ENCODE measurements at regions not wholly inside any gene's neighbourhood (a gene's known extent, or its start where the extent isn't known, plus 50 kb on each side); places are given as distances from the start of the nearest gene placed in this dataset.

DNA sequence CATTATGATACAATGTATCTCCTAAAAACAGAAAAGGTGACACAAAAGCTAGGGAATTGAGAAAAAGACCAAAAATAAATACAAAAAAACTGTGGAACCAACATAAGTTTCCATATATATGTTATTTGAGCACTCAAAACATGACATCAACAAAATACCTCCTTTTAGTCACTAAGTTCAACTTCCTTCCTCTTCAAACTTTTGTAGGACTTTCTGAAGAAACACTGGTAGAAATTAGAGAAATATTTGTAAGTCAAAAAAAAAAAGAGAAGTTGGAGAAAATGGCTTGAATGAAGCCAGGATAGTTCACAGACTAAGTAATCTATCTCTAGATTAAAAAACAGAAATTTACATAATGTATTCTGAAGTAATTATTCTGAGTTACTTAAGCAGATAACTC, 208.4 kb upstream of the ALCAM start:
- ATAC-seq (no peak), DNase-seq (ENCODE audit: low read depth in 1 of 2, low spot score in 1 of 2) (no peak), FAIRE-seq (no peak)
- Histone ChIP-seq H3K4me3 (no peak overlapping the region), H3K4me1 (no peaks in the 10 kb centered on the region), H3K27ac (no peak overlapping the region), H3K9me3 (no peaks in the 10 kb centered on the region), H3K4me2 (no peak overlapping the region)
- ChIA-PET POLR2A (no interaction called here), CTCF (no interaction called here)
- no peak for TF ChIP-seq HOXB5 (CRISPR knock-in tag; IDR thresholded peaks at IDR 0.05)
- TF ChIP-seq MAZ (IDR thresholded peaks at IDR 0.05; ENCODE audit: borderline replicate concordance, low read depth, low read length): no peak
- no peak for TF ChIP-seq HDAC2 (IDR thresholded peaks at IDR 0.05)
- no peak for TF ChIP-seq EP300 (IDR thresholded peaks at IDR 0.05)
- TF ChIP-seq ELK1 (IDR thresholded peaks at IDR 0.05; ENCODE audit: low read depth, low read length): no peak
- TF ChIP-seq EHF (CRISPR knock-in tag; IDR thresholded peaks at IDR 0.05): no peak
- TF ChIP-seq EHMT2 (IDR thresholded peaks at IDR 0.05; ENCODE audit: low read depth): no peak
- no peak for TF ChIP-seq SREBF2 (IDR thresholded peaks at IDR 0.05)
- no peak for TF ChIP-seq NPAS2 (CRISPR knock-in tag; IDR thresholded peaks at IDR 0.05; ENCODE audit: borderline replicate concordance)
- no peak for TF ChIP-seq HES2 (IDR thresholded peaks at IDR 0.05)

DNA sequence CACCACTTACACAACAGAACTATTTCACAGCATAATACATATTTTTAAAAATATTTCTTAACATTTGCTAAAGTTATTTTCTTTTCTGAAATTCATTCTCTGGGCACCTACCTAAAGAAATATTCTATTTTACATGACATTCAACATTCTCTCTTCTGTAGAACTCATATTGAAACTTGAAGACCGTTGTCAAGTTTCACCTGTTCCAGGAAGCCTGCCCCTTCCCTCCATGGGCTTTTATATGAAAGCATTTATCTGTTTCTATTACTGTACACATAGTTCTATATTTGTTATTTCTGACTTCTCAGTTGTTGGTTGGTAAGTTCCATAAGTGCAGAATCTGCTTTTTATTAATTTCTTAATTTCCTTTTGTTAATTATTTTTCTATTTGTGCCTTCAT, 204.3 kb upstream of the ALCAM start:
- ATAC-seq: no peak
- Histone ChIP-seq H3K4me3 (no peak overlapping the region), H3K27ac (no peak overlapping the region), H3K4me1 (no peaks in the 10 kb centered on the region), H3K9me3 (no peaks in the 10 kb centered on the region), H3K4me2 (no peak overlapping the region)
- no peak for FAIRE-seq
- 14% methylated on average over 1 of the region's 1 CpG for WGBS (ENCODE audit: missing lambda C conversion rate)
- TF ChIP-seq PHF8 (IDR thresholded peaks at IDR 0.05; ENCODE audit: borderline replicate concordance, low read depth) (no peak), CHD4 (IDR thresholded peaks at IDR 0.05; ENCODE audit: borderline replicate concordance) (no peak), RFX5 (IDR thresholded peaks at IDR 0.05) (no peak), SMC3 (IDR thresholded peaks at IDR 0.05) (no peak), HOXA7 (CRISPR knock-in tag; IDR thresholded peaks at IDR 0.05) (no peak), NR3C1 (IDR thresholded peaks at IDR 0.05) (no peak)
- TF ChIP-seq, protein P1, sequence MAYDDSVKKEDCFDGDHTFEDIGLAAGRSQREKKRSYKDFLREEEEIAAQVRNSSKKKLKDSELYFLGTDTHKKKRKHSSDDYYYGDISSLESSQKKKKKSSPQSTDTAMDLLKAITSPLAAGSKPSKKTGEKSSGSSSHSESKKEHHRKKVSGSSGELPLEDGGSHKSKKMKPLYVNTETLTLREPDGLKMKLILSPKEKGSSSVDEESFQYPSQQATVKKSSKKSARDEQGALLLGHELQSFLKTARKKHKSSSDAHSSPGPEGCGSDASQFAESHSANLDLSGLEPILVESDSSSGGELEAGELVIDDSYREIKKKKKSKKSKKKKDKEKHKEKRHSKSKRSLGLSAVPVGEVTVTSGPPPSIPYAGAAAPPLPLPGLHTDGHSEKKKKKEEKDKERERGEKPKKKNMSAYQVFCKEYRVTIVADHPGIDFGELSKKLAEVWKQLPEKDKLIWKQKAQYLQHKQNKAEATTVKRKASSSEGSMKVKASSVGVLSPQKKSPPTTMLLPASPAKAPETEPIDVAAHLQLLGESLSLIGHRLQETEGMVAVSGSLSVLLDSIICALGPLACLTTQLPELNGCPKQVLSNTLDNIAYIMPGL (CRISPR knock-in tag; IDR thresholded peaks at IDR 0.05; ENCODE audit: borderline replicate concordance): no peak
- DNase-seq (ENCODE audit: low read depth in 1 of 2, low spot score in 1 of 2): no peak
- ChIA-PET POLR2A (interaction anchor here (0.6 kb wide), 1 partner anchor 1344 kb away, joined by 3 read pairs; no protein-coding TSS in a partner anchor), CTCF (no interaction called here)

DNA sequence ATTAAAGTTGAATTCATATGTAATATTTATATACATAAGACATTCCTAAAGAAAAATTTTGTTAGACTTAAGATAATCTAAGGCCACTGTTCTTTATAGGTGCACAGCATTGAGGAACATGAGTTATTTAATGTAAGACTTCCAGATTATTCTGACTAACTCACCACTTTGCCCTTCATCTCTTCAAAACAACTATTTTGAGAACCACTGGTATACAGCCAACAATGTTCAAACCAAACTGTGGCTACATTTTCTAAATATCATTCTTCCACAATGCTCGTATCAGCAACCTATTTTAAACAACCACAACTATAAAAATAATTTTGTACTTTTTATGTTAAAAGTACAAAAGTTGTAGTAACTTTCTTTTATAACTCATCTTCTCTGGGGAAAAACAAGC, 199.8 kb upstream of the ALCAM start:
- ATAC-seq (no peak), FAIRE-seq (no peak), DNase-seq (ENCODE audit: low read depth in 1 of 2, low spot score in 1 of 2) (no peak)
- TF ChIP-seq SMC3 (IDR thresholded peaks at IDR 0.05): no peak
- TF ChIP-seq CHD4 (IDR thresholded peaks at IDR 0.05; ENCODE audit: borderline replicate concordance): no peak
- TF ChIP-seq POLR2AphosphoS2 (conservative IDR thresholded peaks at IDR 0.05; ENCODE audit: low read length): no peak
- TF ChIP-seq RARB (CRISPR knock-in tag; IDR thresholded peaks at IDR 0.05): no peak
- no peak for TF ChIP-seq CBX8 (IDR thresholded peaks at IDR 0.05)
- no peak for TF ChIP-seq JUN (IDR thresholded peaks at IDR 0.05)
- TF ChIP-seq MAFK (IDR thresholded peaks at IDR 0.05; ENCODE audit: partially characterized antibody): no peak
- no peak for TF ChIP-seq ZFP36 (IDR thresholded peaks at IDR 0.05; ENCODE audit: borderline replicate concordance, partially characterized antibody)
- no peak for TF ChIP-seq MYC (IDR thresholded peaks at IDR 0.05; ENCODE audit: borderline replicate concordance, low read length)
- no peak for TF ChIP-seq CBX2 (IDR thresholded peaks at IDR 0.05; ENCODE audit: borderline replicate concordance, low read depth)
- TF ChIP-seq EHF (CRISPR knock-in tag; IDR thresholded peaks at IDR 0.05): no peak
- no peak for TF ChIP-seq KDM5A (IDR thresholded peaks at IDR 0.05)
- no peak for TF ChIP-seq HDAC2 (IDR thresholded peaks at IDR 0.05)
- TF ChIP-seq RCOR1 (IDR thresholded peaks at IDR 0.05; ENCODE audit: low read depth, low read length): no peak
- no peak for TF ChIP-seq EHMT2 (IDR thresholded peaks at IDR 0.05; ENCODE audit: low read depth)
- TF ChIP-seq NR3C1 (IDR thresholded peaks at IDR 0.05): no peak
- Histone ChIP-seq H3K27ac (no peak overlapping the region), H3K4me3 (no peak overlapping the region), H3K4me2 (no peak overlapping the region), H3K9me3 (no peaks in the 10 kb centered on the region), H3K4me1 (no peaks in the 10 kb centered on the region)
- 54% methylated on average over 1 of the region's 1 CpG for WGBS (ENCODE audit: missing lambda C conversion rate)
- POLR2A ChIA-PET: no interaction called here
- CTCF ChIA-PET: no interaction called here

All from A549 (cell line).